Stimulated activated CD4-positive, alpha-beta T cell treated with anti-CD3 and anti-CD28 coated beads, TNF-alpha, amount 100 ng/mL, for 48 hours (primary cell): ENCODE measurements at regions not wholly inside any gene's neighbourhood (a gene's known extent, or its start where the extent isn't known, plus 50 kb on each side); places are given as distances from the start of the nearest gene placed in this dataset.
"Not testable (repeated sequence)": the region's sequence is repeated elsewhere in the genome, so short reads cannot be mapped to it uniquely, and the experiment has no call there.

Experiments
- DNase-seq, 3 donors: peaks; one replicate each; pipeline ENCODE4 v3.0.0-alpha.2; 2020; ENCODE audit warnings: low read depth in 3 of 3

GRCh38 chr10:4902571-4903011 lies 60.6 kb upstream of the AKR1C1 start:
- peak in 2 of 3 donors; percentile 8 to 15 for DNase-seq

- not testable (repeated sequence) for DNase-seq
Measured at GRCh38 chr10:4903126-4903525, 60.1 kb upstream of the AKR1C1 start.

DNA sequence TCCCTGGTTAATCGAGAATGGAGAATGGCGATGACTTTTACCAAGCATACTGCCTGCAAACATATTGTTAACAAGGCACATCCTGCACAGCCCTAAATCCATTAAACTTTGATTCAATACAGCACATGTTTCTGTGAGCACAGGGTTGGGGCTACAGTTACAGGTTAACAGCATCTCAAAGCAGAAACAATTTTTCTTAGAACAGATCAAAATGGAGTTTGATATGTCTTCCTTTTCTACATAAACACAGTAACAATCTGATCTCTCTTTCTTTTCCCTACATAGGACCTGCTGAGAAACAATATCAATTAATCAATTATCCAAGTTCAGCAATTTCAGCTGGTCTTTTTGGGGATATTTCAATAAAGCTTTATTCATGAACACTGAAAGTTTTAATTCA lies 59.5 kb upstream of the AKR1C1 start:
- DNase-seq: not testable (repeated sequence)

GRCh38 chr10:4909118-4909517 lies 54.1 kb upstream of the AKR1C1 start:
- no peak for DNase-seq
